UCSD-AML1 (cell line): ENCODE measurements at regions not wholly inside any gene's neighbourhood (a gene's known extent, or its start where the extent isn't known, plus 50 kb on each side); places are given as distances from the start of the nearest gene placed in this dataset.
"Not testable (repeated sequence)": the region's sequence is repeated elsewhere in the genome, so short reads cannot be mapped to it uniquely, and the experiment has no call there.

ENCODE experiments used
- DNase-seq: peaks from one replicate; lab custom pipeline; 2025; ENCODE audit not compliant: unreplicated experiment; lab: John Stamatoyannopoulos, UW

- DNase-seq, result no peak
Observed at GRCh38 chr3:152768478-152768877, 66.5 kb upstream of the P2RY1 start.

- no peak for DNase-seq
Observed at GRCh38 chr3:152769523-152769922, 65.4 kb upstream of the P2RY1 start.

- DNase-seq, result no peak
Observed at GRCh38 chr3:152770296-152770695, 64.6 kb upstream of the P2RY1 start.

GRCh38 chr3:152771120-152771519 lies 63.8 kb upstream of the P2RY1 start:
- no peak for DNase-seq

- DNase-seq, result no peak
Observed at GRCh38 chr3:152772674-152773225, 62.2 kb upstream of the P2RY1 start.

- no peak for DNase-seq
Observed at GRCh38 chr3:152773633-152774032, 61.3 kb upstream of the P2RY1 start.

GRCh38 chr3:152774230-152774629 lies 60.7 kb upstream of the P2RY1 start:
- not testable (repeated sequence) for DNase-seq

GRCh38 chr3:152778022-152778421 lies 56.9 kb upstream of the P2RY1 start:
- no peak for DNase-seq

- no peak for DNase-seq
Observed at GRCh38 chr3:152779653-152780052, 55.3 kb upstream of the P2RY1 start.

- DNase-seq, result no peak
Observed at GRCh38 chr3:152780553-152780952, 54.4 kb upstream of the P2RY1 start.

GRCh38 chr3:152785051-152785450 lies 49.9 kb upstream of the P2RY1 start:
- peak; percentile 21 for DNase-seq
